Nephron progenitor cell (in vitro differentiated cells): ENCODE measurements at regions not wholly inside any gene's neighbourhood (a gene's known extent, or its start where the extent isn't known, plus 50 kb on each side); places are given as distances from the start of the nearest gene placed in this dataset.
A peak's percentile ranks its signal among the peaks of the same experiment; 100 is the strongest.
"Not testable (repeated sequence)": the region's sequence is repeated elsewhere in the genome, so short reads cannot be mapped to it uniquely, and the experiment has no call there.

Experiments
- DNase-seq: peaks from one replicate; pipeline ENCODE4 v3.0.0; 2021
- H3K27ac Mint-ChIP-seq: 2 replicates; pipeline ENCODE4 v1.8.0; 2021; ENCODE audit warnings: mild to moderate bottlenecking, moderate library complexity, mixed read lengths
- H3K27me3 Mint-ChIP-seq: 2 replicates; pipeline ENCODE4 v1.8.0; 2021; ENCODE audit warnings: mild to moderate bottlenecking, low read depth, mixed read lengths; ENCODE audit not compliant: poor library complexity
- H3K36me3 Mint-ChIP-seq: 2 replicates; pipeline ENCODE4 v1.8.0; 2021; ENCODE audit warnings: low read depth, mixed read lengths
- H3K4me1 Mint-ChIP-seq: 2 replicates; pipeline ENCODE4 v1.8.0; 2021; ENCODE audit warnings: mixed read lengths
- H3K4me3 Mint-ChIP-seq: 2 replicates; pipeline ENCODE4 v1.8.0; 2021; ENCODE audit warnings: mild to moderate bottlenecking, moderate library complexity, mixed read lengths
- H3K9me3 Mint-ChIP-seq: 2 replicates; pipeline ENCODE4 v1.8.0; 2021; ENCODE audit warnings: mild to moderate bottlenecking, moderate library complexity, mixed read lengths
- TF ChIP-seq, protein P1 (sequence below): fragments of 200-600 bp; sonication (generic); IDR thresholded peaks from 2 replicates; pipeline ENCODE4 v1.5.0; 2021; ENCODE audit warnings: antibody characterized with exemption

DNA sequence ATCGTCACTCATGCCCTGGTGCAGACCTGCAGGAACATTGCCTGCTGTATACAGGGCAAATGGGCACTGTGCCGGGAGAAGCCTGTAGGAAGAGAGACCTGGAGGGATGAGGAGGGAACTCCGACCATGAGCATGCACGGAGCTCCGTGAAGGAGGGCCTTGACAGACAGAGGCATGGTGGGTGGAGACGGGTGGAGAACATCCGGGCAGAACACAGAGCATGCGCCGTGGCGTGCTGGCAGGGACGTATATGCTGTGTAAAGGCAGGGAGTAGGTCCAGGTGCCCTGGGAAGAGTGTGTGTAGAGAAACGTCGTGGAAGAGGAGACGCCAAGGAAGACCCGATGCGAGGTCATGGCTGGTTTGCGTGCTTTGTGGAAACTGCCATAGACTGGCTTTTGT is 133.0 kb upstream of the FAN1 start:
- TF ChIP-seq, protein P1, sequence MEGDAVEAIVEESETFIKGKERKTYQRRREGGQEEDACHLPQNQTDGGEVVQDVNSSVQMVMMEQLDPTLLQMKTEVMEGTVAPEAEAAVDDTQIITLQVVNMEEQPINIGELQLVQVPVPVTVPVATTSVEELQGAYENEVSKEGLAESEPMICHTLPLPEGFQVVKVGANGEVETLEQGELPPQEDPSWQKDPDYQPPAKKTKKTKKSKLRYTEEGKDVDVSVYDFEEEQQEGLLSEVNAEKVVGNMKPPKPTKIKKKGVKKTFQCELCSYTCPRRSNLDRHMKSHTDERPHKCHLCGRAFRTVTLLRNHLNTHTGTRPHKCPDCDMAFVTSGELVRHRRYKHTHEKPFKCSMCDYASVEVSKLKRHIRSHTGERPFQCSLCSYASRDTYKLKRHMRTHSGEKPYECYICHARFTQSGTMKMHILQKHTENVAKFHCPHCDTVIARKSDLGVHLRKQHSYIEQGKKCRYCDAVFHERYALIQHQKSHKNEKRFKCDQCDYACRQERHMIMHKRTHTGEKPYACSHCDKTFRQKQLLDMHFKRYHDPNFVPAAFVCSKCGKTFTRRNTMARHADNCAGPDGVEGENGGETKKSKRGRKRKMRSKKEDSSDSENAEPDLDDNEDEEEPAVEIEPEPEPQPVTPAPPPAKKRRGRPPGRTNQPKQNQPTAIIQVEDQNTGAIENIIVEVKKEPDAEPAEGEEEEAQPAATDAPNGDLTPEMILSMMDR = no peak
- H3K27ac Mint-ChIP-seq = no peak overlapping the region
- peaks cover 5% of the 10 kb centered on the region for H3K27me3 Mint-ChIP-seq
- H3K9me3 Mint-ChIP-seq = peaks cover 30% of the 10 kb centered on the region
- no peak overlapping the region for H3K4me3 Mint-ChIP-seq
- no peak for DNase-seq
- H3K36me3 Mint-ChIP-seq = peaks cover 77% of the 10 kb centered on the region
- no peaks in the 10 kb centered on the region for H3K4me1 Mint-ChIP-seq

- H3K9me3 Mint-ChIP-seq = peaks cover 30% of the 10 kb centered on the region
- DNase-seq = no peak
- H3K4me1 Mint-ChIP-seq = no peaks in the 10 kb centered on the region
- TF ChIP-seq, protein P1 = no peak
- no peaks in the 10 kb centered on the region for H3K27me3 Mint-ChIP-seq
- H3K27ac Mint-ChIP-seq = no peak overlapping the region
- no peak overlapping the region for H3K4me3 Mint-ChIP-seq
- no peaks in the 10 kb centered on the region for H3K36me3 Mint-ChIP-seq
Measured at GRCh38 chr15:30783019-30783418, 120.7 kb upstream of the FAN1 start.

- H3K27ac Mint-ChIP-seq = no peak overlapping the region
- no peaks in the 10 kb centered on the region for H3K9me3 Mint-ChIP-seq
Measured at GRCh38 chr15:30788595-30788994, 115.1 kb upstream of the FAN1 start.

DNA sequence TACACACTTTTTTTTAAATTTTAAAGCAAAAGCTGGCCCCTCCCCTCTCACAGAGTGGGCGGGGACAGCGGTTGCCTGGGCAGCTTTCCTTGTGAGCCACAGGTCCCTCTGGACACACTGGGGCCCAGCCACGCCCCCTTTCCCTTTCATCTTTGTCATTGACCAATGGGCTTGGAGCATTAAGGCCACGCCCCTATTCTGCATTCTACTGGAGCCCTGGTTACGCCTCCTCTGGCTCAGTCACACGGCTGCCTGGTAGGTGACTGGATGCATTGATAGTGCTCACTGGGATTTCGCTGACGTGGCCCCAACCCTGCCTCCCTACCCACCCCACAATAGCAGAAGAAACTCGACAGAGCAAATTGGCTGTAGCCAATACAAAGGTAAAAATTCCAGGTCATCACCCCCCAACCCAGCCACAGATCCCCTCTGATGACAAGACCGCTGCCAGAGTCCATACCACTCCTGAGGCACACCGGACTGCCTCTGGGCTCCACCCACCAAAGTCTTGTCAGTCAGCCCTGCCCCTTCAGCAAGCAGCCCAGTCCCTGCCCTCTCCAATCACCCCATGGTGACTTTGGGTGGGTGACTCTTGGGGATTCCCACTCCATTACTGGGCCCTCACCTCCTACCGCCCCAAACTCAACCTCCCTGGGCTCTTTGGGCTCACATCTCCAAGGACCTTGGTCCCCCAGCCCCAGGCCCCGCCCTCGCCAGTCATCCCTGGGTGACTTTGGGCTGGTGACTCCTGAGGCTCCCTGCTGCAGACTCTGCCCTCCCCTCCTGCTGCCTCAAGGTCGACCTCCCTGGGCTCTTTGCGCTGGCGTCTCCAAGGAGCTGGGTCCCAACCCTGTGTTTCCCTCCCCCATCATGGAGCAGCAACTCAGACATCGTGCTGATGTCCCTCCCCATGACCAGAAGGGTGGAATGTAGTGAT is 112.2 kb upstream of the FAN1 start:
- Mint-ChIP-seq H3K4me3 (no peak overlapping the region), H3K36me3 (no peaks in the 10 kb centered on the region), H3K27ac (no peak overlapping the region), H3K9me3 (no peaks in the 10 kb centered on the region), H3K27me3 (peaks cover 6% of the 10 kb centered on the region), H3K4me1 (peaks cover 15% of the 10 kb centered on the region)
- DNase-seq = peak; percentile 15
- TF ChIP-seq, protein P1 = no peak

More at GRCh38 chr15:30788595-30788994, 115.1 kb upstream of the FAN1 start:
- H3K36me3 Mint-ChIP-seq = no peaks in the 10 kb centered on the region
- no peaks in the 10 kb centered on the region for H3K4me1 Mint-ChIP-seq
- H3K4me3 Mint-ChIP-seq = no peak overlapping the region
- H3K27me3 Mint-ChIP-seq = peaks cover 6% of the 10 kb centered on the region
- no peak for DNase-seq
- TF ChIP-seq, protein P1 = no peak

- not testable (repeated sequence) for DNase-seq, H3K36me3 Mint-ChIP-seq, H3K4me3 Mint-ChIP-seq, H3K27me3 Mint-ChIP-seq, H3K27ac Mint-ChIP-seq, H3K9me3 Mint-ChIP-seq
- peaks cover 15% of the 10 kb centered on the region for H3K4me1 Mint-ChIP-seq
Measured at GRCh38 chr15:30792843-30793242, 110.9 kb upstream of the FAN1 start.

DNA sequence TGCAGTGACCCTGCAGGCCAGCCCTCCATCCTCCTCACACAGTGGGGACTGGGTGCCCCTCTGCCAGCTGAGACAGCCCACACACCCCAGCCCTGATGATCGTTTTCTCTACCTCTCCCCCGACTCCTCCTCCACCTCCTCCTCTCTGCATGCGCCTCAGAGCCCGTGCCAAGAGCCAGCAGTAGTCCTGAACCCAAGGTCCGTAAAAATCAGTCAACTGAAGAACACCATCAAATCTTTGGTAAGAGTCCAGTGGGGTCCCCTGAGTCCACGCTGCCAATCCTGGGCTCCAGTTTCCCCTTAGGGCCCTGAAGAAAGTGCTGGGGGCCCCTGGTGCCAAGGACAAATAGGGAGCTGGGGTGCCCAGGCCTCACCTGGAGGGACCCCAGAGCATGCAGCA is 109.3 kb upstream of the FAN1 start:
- H3K9me3 Mint-ChIP-seq = no peaks in the 10 kb centered on the region
- peaks cover 15% of the 10 kb centered on the region for H3K4me1 Mint-ChIP-seq
- DNase-seq = no peak
- H3K27ac Mint-ChIP-seq = no peak overlapping the region
- peaks cover 4% of the 10 kb centered on the region for H3K27me3 Mint-ChIP-seq
- H3K4me3 Mint-ChIP-seq = no peak overlapping the region
- no peaks in the 10 kb centered on the region for H3K36me3 Mint-ChIP-seq
- TF ChIP-seq, protein P1 = no peak
